Suprapubic skin (tissue), 4 donors: ENCODE measurements at regions not wholly inside any gene's neighbourhood (a gene's known extent, or its start where the extent isn't known, plus 50 kb on each side); places are given as distances from the start of the nearest gene placed in this dataset.

ENCODE experiments used
- DNase-seq, 2 donors: peaks; one replicate each; pipeline ENCODE4 v3.0.0-alpha.2; 2019; ENCODE audit warnings: low spot score in 2 of 2
- H3K27ac ChIP-seq: fragments of 200-600 bp; sonication (generic); one replicate; pipeline ENCODE4 v1.5.1; 2019
- H3K27me3 ChIP-seq: fragments of 200-600 bp; sonication (generic); one replicate; pipeline ENCODE4 v1.5.1; 2019
- H3K36me3 ChIP-seq: fragments of 200-600 bp; sonication (generic); one replicate; pipeline ENCODE4 v1.5.1; 2019
- H3K4me1 ChIP-seq: fragments of 200-600 bp; sonication (generic); one replicate; pipeline ENCODE4 v1.5.1; 2019
- H3K4me3 ChIP-seq: fragments of 200-600 bp; sonication (generic); one replicate; pipeline ENCODE4 v1.5.1; 2019; ENCODE audit warnings: mild to moderate bottlenecking
- H3K9me3 ChIP-seq: fragments of 200-600 bp; sonication (generic); one replicate; pipeline ENCODE4 v1.5.1; 2019
- EP300 ChIP-seq: sonication (generic); formaldehyde crosslinking; IDR thresholded peaks from one replicate; pipeline ENCODE4 v1.6.1; 2017; ENCODE audit warnings: antibody characterized with exemption
- POLR2A ChIP-seq, 2 donors: fragments of 450-650 bp; IDR thresholded peaks; one replicate each; pipeline ENCODE4 v1.6.1; 2017; ENCODE audit warnings: antibody characterized with exemption in 2 of 2, mild to moderate bottlenecking in 2 of 2, moderate library complexity in 2 of 2
- POLR2AphosphoS5 ChIP-seq, 3 donors: sonication (generic); formaldehyde crosslinking; IDR thresholded peaks; one replicate each; pipeline ENCODE4 v1.6.1; 2017; ENCODE audit warnings: antibody characterized with exemption in 3 of 3
- WGBS: methylation state at CpG from one replicate; pipeline ENCODE4 v1.1.5; 2018; 5-methylcytosine and 5-hydroxymethylcytosine counted together
- TF ChIP-seq, protein P1 (sequence below), 2 donors: fragments of 200-600 bp in 1 of 2; fragments of 450-650 bp in 1 of 2; sonication (generic) in 1 of 2; IDR thresholded peaks; one replicate each; pipeline ENCODE4 v1.5.1; 2016 to 2019; ENCODE audit warnings: antibody characterized with exemption in 2 of 2, mild to moderate bottlenecking in 1 of 2, moderate library complexity in 1 of 2

DNA sequence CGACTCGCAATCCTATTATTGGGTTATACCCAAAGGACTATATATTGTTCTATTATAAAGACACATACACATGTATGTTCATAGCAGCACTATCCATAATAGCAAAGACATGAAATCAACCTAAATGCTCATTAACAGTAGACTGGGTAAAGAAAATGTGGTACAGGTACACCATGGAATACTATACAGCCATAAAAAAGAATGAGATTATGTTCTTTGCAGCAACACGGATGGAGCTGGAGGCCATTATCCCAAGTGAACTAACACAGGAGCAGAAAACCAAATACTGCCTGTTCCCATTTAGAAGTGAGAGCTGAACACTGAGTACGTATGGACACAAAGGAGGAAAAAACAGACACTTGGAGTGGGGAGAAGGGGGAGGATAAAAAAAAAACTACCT, 536.8 kb upstream of the DPP6 start:
- H3K27ac ChIP-seq, result no peak overlapping the region
- H3K9me3 ChIP-seq, result no peaks in the 10 kb centered on the region
- DNase-seq, result no peak
- no peak overlapping the region for H3K4me3 ChIP-seq
- WGBS, result 86% methylated on average over 4 of the region's 4 CpGs
- peaks cover 4% of the 10 kb centered on the region for H3K4me1 ChIP-seq
- H3K36me3 ChIP-seq, result no peaks in the 10 kb centered on the region
- TF ChIP-seq POLR2A (IDR thresholded peaks at IDR 0.05), result no peak
- peaks cover 2% of the 10 kb centered on the region for H3K27me3 ChIP-seq

DNA sequence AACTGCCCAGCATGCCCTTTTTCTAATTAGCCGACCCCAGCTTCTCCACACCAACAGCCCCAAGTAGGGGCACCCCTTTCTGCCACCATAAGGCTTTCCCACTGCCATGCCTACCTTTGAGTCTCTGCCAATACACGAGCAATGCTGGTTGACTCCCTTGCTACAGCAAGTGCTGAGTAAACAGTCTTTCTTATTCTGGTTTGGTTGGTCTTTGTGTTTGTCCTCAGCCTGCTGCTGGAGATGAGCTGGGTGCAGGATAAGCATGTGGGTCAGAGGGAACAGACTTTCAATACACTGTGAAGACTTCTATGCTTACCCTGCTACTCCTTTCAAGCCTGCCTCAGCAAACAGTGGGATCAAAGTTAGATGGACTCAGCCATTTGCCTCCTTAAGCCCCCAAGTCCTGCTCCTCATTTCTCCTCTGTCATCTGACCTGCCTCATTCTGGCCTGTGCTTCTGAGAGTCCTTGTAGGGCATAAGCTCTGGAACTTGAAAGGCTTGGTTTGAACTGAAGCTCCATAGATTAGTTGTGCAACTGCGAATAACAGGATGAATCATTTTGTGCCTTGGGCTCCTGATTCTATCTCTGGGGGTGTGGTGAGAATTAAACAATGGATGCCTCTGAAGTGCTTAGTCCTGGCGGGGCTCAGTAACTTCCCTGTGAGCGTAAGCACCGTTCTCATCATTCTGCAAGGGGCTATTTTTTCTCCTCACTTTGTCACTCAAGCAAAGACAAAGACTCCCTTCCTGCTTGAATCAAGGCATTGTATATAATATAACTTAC, 533.8 kb upstream of the DPP6 start:
- no peak overlapping the region for H3K4me3 ChIP-seq
- H3K9me3 ChIP-seq, result no peaks in the 10 kb centered on the region
- H3K27ac ChIP-seq, result peak overlapping the region; percentile 53
- H3K27me3 ChIP-seq, result peaks cover 2% of the 10 kb centered on the region
- TF ChIP-seq POLR2AphosphoS5 (IDR thresholded peaks at IDR 0.05), result no peak
- TF ChIP-seq POLR2A (IDR thresholded peaks at IDR 0.05), result no peak
- TF ChIP-seq, protein P1, sequence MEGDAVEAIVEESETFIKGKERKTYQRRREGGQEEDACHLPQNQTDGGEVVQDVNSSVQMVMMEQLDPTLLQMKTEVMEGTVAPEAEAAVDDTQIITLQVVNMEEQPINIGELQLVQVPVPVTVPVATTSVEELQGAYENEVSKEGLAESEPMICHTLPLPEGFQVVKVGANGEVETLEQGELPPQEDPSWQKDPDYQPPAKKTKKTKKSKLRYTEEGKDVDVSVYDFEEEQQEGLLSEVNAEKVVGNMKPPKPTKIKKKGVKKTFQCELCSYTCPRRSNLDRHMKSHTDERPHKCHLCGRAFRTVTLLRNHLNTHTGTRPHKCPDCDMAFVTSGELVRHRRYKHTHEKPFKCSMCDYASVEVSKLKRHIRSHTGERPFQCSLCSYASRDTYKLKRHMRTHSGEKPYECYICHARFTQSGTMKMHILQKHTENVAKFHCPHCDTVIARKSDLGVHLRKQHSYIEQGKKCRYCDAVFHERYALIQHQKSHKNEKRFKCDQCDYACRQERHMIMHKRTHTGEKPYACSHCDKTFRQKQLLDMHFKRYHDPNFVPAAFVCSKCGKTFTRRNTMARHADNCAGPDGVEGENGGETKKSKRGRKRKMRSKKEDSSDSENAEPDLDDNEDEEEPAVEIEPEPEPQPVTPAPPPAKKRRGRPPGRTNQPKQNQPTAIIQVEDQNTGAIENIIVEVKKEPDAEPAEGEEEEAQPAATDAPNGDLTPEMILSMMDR (IDR thresholded peaks at IDR 0.05), result no peak
- no peak for TF ChIP-seq EP300
- no peak for DNase-seq
- H3K4me1 ChIP-seq, result peaks cover 20% of the 10 kb centered on the region
- WGBS, result 58% methylated on average over 6 of the region's 6 CpGs
- H3K36me3 ChIP-seq, result no peaks in the 10 kb centered on the region

DNA sequence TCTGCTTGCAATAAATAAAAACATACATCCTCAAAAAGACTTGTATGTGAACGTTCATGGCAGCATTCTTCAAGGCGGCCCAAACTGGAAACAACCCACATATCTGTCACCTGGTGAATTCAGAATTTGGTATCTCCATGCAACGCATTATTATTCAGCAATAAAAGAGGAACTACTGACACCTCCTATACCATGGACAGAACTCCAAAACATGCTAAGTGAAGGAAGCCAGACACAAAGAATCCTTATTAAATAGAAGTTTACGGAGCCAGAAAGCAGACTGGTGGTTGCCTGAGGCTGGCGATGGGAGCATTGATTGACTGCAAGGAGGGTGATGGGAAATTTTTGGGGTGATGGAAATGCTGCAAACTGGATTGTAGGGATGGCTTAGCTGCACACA, 530.8 kb upstream of the DPP6 start:
- H3K36me3 ChIP-seq, result no peaks in the 10 kb centered on the region
- 80% methylated on average over 5 of the region's 5 CpGs for WGBS
- DNase-seq, result no peak
- H3K4me3 ChIP-seq, result no peak overlapping the region
- peaks cover 2% of the 10 kb centered on the region for H3K27me3 ChIP-seq
- TF ChIP-seq, protein P1 (IDR thresholded peaks at IDR 0.05), result no peak
- no peak for TF ChIP-seq POLR2AphosphoS5 (IDR thresholded peaks at IDR 0.05)
- no peak for TF ChIP-seq POLR2A (IDR thresholded peaks at IDR 0.05)
- no peak for TF ChIP-seq EP300
- H3K9me3 ChIP-seq, result no peaks in the 10 kb centered on the region
- H3K4me1 ChIP-seq, result peaks cover 30% of the 10 kb centered on the region
- no peak overlapping the region for H3K27ac ChIP-seq

DNA sequence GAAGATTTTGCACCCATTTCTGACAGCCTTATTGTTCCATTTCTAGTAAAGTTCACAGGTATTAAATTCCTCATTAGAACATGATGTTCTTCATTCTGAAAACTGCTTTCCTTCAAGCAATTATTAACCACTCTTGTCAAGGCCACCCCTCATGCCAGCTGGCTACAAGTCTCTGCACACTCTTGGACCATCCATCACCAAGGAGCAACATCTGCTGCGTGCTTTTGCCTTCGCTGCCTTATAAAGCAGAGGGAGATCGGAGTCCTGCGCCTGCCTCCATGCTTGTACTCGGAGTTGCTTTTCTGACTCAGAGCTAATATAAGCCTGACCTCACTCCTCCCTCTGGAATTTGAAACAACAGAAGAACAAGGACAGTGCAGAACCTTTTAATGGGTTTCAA, 529.9 kb upstream of the DPP6 start:
- Histone ChIP-seq H3K27ac (no peak overlapping the region), H3K36me3 (no peaks in the 10 kb centered on the region), H3K4me1 (peaks cover 30% of the 10 kb centered on the region), H3K27me3 (peaks cover 2% of the 10 kb centered on the region), H3K9me3 (no peaks in the 10 kb centered on the region), H3K4me3 (no peak overlapping the region)
- WGBS, result 20% methylated on average over 5 of the region's 5 CpGs
- TF ChIP-seq EP300 (peak; percentile 74), POLR2A (IDR thresholded peaks at IDR 0.05) (no peak)
- no peak for DNase-seq

DNA sequence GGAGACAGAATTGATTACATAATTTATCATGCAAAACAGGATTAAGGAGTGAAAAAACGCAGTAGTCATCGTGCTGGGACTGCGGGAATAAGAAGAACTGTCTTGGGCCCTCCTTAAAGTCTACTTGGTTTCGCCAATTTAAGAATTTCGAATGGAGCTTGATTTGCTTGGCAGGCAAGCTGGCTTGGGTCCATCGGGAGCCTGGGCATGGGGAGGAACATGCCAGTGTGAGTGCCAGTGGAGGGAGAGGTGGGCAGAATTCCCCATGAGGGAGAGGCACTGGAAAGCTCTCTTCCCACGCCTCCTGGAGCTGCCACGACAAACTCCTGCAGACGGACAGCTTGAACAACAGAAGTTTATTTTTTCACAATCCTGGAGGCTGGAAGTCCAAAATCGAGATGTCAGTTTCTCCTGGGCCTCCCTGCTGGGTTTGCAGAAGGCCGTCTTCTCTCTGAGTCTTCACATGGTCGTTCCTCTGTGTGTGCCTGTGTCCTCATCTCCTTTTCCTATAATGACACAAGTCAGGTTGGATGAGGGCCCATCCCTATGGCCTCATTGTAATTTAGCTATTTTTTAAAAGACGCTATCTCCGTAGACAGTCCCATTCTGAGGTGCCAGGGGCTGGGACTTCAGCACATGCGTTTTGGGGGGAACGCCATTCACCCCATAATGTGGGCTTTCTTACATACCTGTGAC, 528.7 kb upstream of the DPP6 start:
- H3K27ac ChIP-seq, result no peak overlapping the region
- H3K4me3 ChIP-seq, result no peak overlapping the region
- 59% methylated on average over 16 of the region's 16 CpGs for WGBS
- H3K27me3 ChIP-seq, result peaks cover 2% of the 10 kb centered on the region
- H3K36me3 ChIP-seq, result no peaks in the 10 kb centered on the region
- peaks cover 26% of the 10 kb centered on the region for H3K4me1 ChIP-seq
- H3K9me3 ChIP-seq, result no peaks in the 10 kb centered on the region
- DNase-seq, result no peak
- TF ChIP-seq EP300, result no peak
- TF ChIP-seq, protein P1 (IDR thresholded peaks at IDR 0.05), result no peak
- TF ChIP-seq POLR2A (IDR thresholded peaks at IDR 0.05), result no peak
- no peak for TF ChIP-seq POLR2AphosphoS5 (IDR thresholded peaks at IDR 0.05)

DNA sequence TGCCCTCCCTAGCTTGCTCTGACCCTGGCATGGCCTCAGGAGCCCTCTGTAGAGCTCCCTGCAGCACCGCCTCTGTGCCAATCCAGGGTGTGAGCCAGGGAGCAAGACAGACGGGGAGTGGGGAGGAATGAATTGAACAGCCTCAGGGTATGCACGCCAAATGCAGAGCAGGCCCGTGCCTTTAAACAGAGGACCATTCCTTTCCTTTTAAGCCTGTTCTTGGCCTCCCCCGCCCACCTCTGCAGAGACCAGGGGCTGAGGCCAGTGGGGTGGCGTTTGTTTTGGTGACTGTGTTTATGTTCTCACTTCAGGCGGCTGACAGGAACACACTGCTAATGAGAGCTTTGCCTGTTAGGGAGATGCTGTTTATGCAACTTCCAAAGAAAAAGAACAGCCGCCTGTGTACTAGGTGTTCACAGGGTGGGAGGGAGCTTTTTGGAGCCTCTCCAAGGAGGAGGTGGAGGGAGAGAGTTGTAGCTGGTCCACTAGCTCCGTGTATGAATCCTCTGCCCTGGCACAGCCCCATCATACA, 528.1 kb upstream of the DPP6 start:
- Histone ChIP-seq H3K27ac (no peak overlapping the region), H3K9me3 (no peaks in the 10 kb centered on the region), H3K4me3 (no peak overlapping the region), H3K36me3 (no peaks in the 10 kb centered on the region), H3K27me3 (peaks cover 2% of the 10 kb centered on the region), H3K4me1 (peaks cover 26% of the 10 kb centered on the region)
- no peak for DNase-seq
- no peak for TF ChIP-seq POLR2AphosphoS5 (IDR thresholded peaks at IDR 0.05)
- TF ChIP-seq EP300, result peak; percentile 84
- 14% methylated on average over 6 of the region's 9 CpGs for WGBS
